SK-N-SH (cell line): ENCODE measurements at regions not wholly inside any gene's neighbourhood (a gene's known extent, or its start where the extent isn't known, plus 50 kb on each side); places are given as distances from the start of the nearest gene placed in this dataset.

ENCODE experiments used
- CTCF ChIA-PET: fragments of 300-600, 350-600 bp; formaldehyde crosslinking; extraction: SDS; loops from one replicate; lab custom pipeline; 2021; lab: Yijun Ruan, JAX
- POLR2A ChIA-PET: fragments of 350-600 bp; sonication (Branson Sonifier 250); formaldehyde crosslinking; extraction: SDS; loops from one replicate; lab custom pipeline; 2020; ENCODE audit warnings: antibody characterized with exemption, inconsistent platforms; lab: Yijun Ruan, JAX
- DNase-seq: peaks from one replicate; pipeline ENCODE4 v3.0.0; 2012
- H2AFZ ChIP-seq: fragments of 200-600 bp; sonication (generic); 2 replicates; pipeline ENCODE4 v1.8.1; 2016; ENCODE audit warnings: antibody characterized with exemption, mild to moderate bottlenecking, low read depth
- H3F3A ChIP-seq: fragments of 200-600 bp; sonication (generic); replicated peaks from 2 replicates; pipeline ENCODE3; 2016; ENCODE audit warnings: antibody characterized with exemption, mild to moderate bottlenecking; ENCODE audit not compliant: insufficient read depth
- H3K27ac ChIP-seq, 2 experiments: fragments of 200-500 bp in 1 of 2; fragments of 200-600 bp in 1 of 2; sonication (Bioruptor generic) in 1 of 2; sonication (generic), shearing (Covaris generic) in 1 of 2; 2 replicates each; pipeline versions ENCODE4 v1.5.1 to v1.6.1; 2014 to 2016; ENCODE audit warnings: low read depth in 2 of 2, inconsistent platforms in 1 of 2, low read length in 1 of 2, mild to moderate bottlenecking in 1 of 2, mixed read lengths in 1 of 2
- H3K27me3 ChIP-seq: fragments of 200-600 bp; sonication (generic), shearing (Covaris generic); 2 replicates; pipeline ENCODE4 v1.6.1; 2016; ENCODE audit warnings: mixed run types; ENCODE audit not compliant: insufficient read depth
- H3K36me3 ChIP-seq, 2 experiments: fragments of 200-500 bp in 1 of 2; fragments of 200-600 bp in 1 of 2; sonication (Bioruptor generic) in 1 of 2; sonication (generic) in 1 of 2; replicated peaks in 1 of 2; 2 replicates each; pipeline versions ENCODE3 to v1.5.1; 2014 to 2016; ENCODE audit warnings: low read length in 1 of 2, mild to moderate bottlenecking in 1 of 2; ENCODE audit not compliant: insufficient read depth in 2 of 2, control insufficient read depth in 1 of 2
- H3K4me1 ChIP-seq, 2 experiments: fragments of 200-500 bp in 1 of 2; fragments of 200-600 bp in 1 of 2; sonication (Bioruptor generic) in 1 of 2; sonication (generic), shearing (Covaris generic) in 1 of 2; 2 replicates each; pipeline versions ENCODE4 v1.5.1 to v1.6.1; 2014 to 2016; ENCODE audit warnings: low read depth in 1 of 2, low read length in 1 of 2, mixed run types in 1 of 2; ENCODE audit not compliant: insufficient read depth in 2 of 2, control insufficient read depth in 1 of 2
- H3K4me2 ChIP-seq: fragments of 200-600 bp; sonication (generic), shearing (Covaris generic); 2 replicates; pipeline ENCODE4 v1.6.1; 2017; ENCODE audit warnings: mixed run types
- H3K4me3 ChIP-seq, 2 experiments: fragments of 200-500 bp in 1 of 2; fragments of 200-600 bp in 1 of 2; sonication (Bioruptor generic) in 1 of 2; sonication (generic), shearing (Covaris generic) in 1 of 2; 2 replicates each; pipeline versions ENCODE4 v1.5.1 to v1.8.1; 2014 to 2016; ENCODE audit warnings: low read depth in 2 of 2, inconsistent platforms in 1 of 2, low read length in 1 of 2, mild to moderate bottlenecking in 1 of 2, mixed read lengths in 1 of 2, moderate library complexity in 1 of 2
- H3K79me2 ChIP-seq: fragments of 200-600 bp; sonication (generic); 2 replicates; pipeline ENCODE4 v1.8.1; 2017; ENCODE audit warnings: mild to moderate bottlenecking; ENCODE audit not compliant: insufficient read depth
- H3K9ac ChIP-seq: fragments of 200-600 bp; sonication (generic); 2 replicates; pipeline ENCODE4 v1.6.1; 2017; ENCODE audit warnings: mixed run types
- H3K9me2 ChIP-seq: fragments of 200-600 bp; sonication (generic); 2 replicates; pipeline ENCODE4 v1.6.1; 2017; ENCODE audit warnings: mixed run types
- H3K9me3 ChIP-seq: fragments of 200-600 bp; sonication (generic); 2 replicates; pipeline ENCODE4 v1.6.1; 2017; ENCODE audit warnings: mixed run types, mild to moderate bottlenecking, moderate library complexity
- H4K20me1 ChIP-seq: fragments of 200-600 bp; sonication (generic); 2 replicates; pipeline ENCODE4 v1.6.1; 2017; ENCODE audit warnings: mild to moderate bottlenecking, mixed run types; ENCODE audit not compliant: insufficient read depth
- ELF1 ChIP-seq: IDR thresholded peaks from 2 replicates; pipeline ENCODE4 v1.4.0; 2012
- FOSL2 ChIP-seq: IDR thresholded peaks from 2 replicates; pipeline ENCODE4 v1.4.0; 2012; ENCODE audit warnings: low read depth, mild to moderate bottlenecking, moderate library complexity, borderline replicate concordance
- GABPA ChIP-seq: IDR thresholded peaks from 2 replicates; pipeline ENCODE4 v1.4.0; 2012; ENCODE audit warnings: low read depth, mild to moderate bottlenecking
- GATA2 ChIP-seq: sonication (generic); formaldehyde crosslinking; IDR thresholded peaks from 2 replicates; pipeline ENCODE4 v1.5.0; 2020; ENCODE audit warnings: mild to moderate bottlenecking, missing genetic modification reagents
- MEF2A ChIP-seq: IDR thresholded peaks from 2 replicates; pipeline ENCODE4 v1.4.0; 2012; ENCODE audit warnings: low read depth, borderline replicate concordance
- MXI1 ChIP-seq: IDR thresholded peaks from 2 replicates; pipeline ENCODE4 v1.6.1; 2012; ENCODE audit warnings: mild to moderate bottlenecking, low read depth, low read length, improper control_type of control experiment
- NFIC ChIP-seq: IDR thresholded peaks from 2 replicates; pipeline ENCODE4 v1.4.0; 2012; ENCODE audit warnings: borderline replicate concordance
- NRF1 ChIP-seq: IDR thresholded peaks from 2 replicates; pipeline ENCODE4 v1.6.1; 2012; ENCODE audit warnings: low read depth, mild to moderate bottlenecking, low read length
- RCOR1 ChIP-seq: fragments of 150-350 bp; IDR thresholded peaks from 2 replicates; pipeline ENCODE4 v1.6.1; 2017; ENCODE audit warnings: antibody characterized with exemption, low read length
- REST ChIP-seq: IDR thresholded peaks from 2 replicates; pipeline ENCODE4 v1.6.1; 2012; ENCODE audit warnings: mild to moderate bottlenecking, low read depth, low read length, moderate library complexity
- RFX5 ChIP-seq: IDR thresholded peaks from 2 replicates; pipeline ENCODE4 v1.6.1; 2012; ENCODE audit warnings: mild to moderate bottlenecking, improper control_type of control experiment, low read length
- RXRA ChIP-seq: IDR thresholded peaks from 2 replicates; pipeline ENCODE4 v1.4.0; 2012; ENCODE audit warnings: low read depth, mild to moderate bottlenecking, borderline replicate concordance
- SIN3A ChIP-seq: IDR thresholded peaks from 2 replicates; pipeline ENCODE4 v1.6.1; 2012; ENCODE audit warnings: low read depth, mild to moderate bottlenecking, low read length, moderate library complexity, borderline replicate concordance
- TCF12 ChIP-seq: IDR thresholded peaks from 2 replicates; pipeline ENCODE4 v1.4.0; 2012
- ZBTB33 ChIP-seq: IDR thresholded peaks from 2 replicates; pipeline ENCODE4 v1.4.0; 2012; ENCODE audit warnings: low read depth, borderline replicate concordance
- WGBS: methylation state at CpG from one replicate; pipeline ENCODE4 v1.1.6; 2017; ENCODE audit warnings: low lambda C conversion rate; 5-methylcytosine and 5-hydroxymethylcytosine counted together
- TF ChIP-seq, protein P1 (sequence below): fragments of 150-350 bp; IDR thresholded peaks from 2 replicates; pipeline ENCODE4 v1.6.1; 2016; ENCODE audit warnings: mild to moderate bottlenecking, low read depth, low read length
- TF ChIP-seq, protein P2 (sequence below): fragments of 200-600 bp; sonication (generic); IDR thresholded peaks from 2 replicates; pipeline ENCODE4 v1.6.1; 2017; ENCODE audit warnings: antibody characterized with exemption, mild to moderate bottlenecking, moderate library complexity

DNA sequence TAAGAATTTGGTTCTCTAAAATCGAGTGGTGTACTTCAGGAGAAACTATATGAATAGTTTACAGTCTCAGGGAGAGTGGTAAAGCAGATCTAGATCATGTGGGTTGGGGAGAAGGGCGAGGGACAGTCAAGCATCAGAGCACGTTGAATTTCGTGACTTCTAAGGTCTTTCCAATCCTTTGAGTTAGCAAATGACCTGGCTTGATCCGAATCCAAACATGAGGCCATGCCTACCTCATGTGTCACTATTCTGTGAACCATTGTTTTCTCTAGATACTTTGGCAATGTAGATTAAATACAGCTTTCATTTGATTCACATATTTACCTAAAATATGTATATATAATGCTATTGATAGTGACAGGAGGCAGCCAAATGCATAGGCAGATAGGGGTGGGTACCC lies 674.9 kb downstream of the NYAP2 start:
- H3K9me3 ChIP-seq = no peaks in the 10 kb centered on the region
- no peaks in the 10 kb centered on the region for H3K4me1 ChIP-seq

More for the DNA sequence above, 674.9 kb downstream of the NYAP2 start:
- H3K27ac ChIP-seq = no peak overlapping the region
- no peaks in the 10 kb centered on the region for H3K27me3 ChIP-seq
- no peak overlapping the region for H3K4me2 ChIP-seq
- ChIA-PET POLR2A (no interaction called here), CTCF (no interaction called here)
- DNase-seq = no peak
- H3K9ac ChIP-seq = no peak overlapping the region
- no peak overlapping the region for H2AFZ ChIP-seq
- no peak overlapping the region for H3K4me3 ChIP-seq
- TF ChIP-seq REST (no peak), NRF1 (no peak), ZBTB33 (no peak), GATA2 (CRISPR knock-in tag) (no peak), MEF2A (no peak), MXI1 (no peak), GABPA (no peak), FOSL2 (no peak), SIN3A (no peak), ELF1 (no peak), TCF12 (no peak), RCOR1 (no peak), NFIC (no peak), RXRA (no peak), RFX5 (no peak)
- TF ChIP-seq, protein P1, sequence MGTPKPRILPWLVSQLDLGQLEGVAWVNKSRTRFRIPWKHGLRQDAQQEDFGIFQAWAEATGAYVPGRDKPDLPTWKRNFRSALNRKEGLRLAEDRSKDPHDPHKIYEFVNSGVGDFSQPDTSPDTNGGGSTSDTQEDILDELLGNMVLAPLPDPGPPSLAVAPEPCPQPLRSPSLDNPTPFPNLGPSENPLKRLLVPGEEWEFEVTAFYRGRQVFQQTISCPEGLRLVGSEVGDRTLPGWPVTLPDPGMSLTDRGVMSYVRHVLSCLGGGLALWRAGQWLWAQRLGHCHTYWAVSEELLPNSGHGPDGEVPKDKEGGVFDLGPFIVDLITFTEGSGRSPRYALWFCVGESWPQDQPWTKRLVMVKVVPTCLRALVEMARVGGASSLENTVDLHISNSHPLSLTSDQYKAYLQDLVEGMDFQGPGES = no peak
- TF ChIP-seq, protein P2, sequence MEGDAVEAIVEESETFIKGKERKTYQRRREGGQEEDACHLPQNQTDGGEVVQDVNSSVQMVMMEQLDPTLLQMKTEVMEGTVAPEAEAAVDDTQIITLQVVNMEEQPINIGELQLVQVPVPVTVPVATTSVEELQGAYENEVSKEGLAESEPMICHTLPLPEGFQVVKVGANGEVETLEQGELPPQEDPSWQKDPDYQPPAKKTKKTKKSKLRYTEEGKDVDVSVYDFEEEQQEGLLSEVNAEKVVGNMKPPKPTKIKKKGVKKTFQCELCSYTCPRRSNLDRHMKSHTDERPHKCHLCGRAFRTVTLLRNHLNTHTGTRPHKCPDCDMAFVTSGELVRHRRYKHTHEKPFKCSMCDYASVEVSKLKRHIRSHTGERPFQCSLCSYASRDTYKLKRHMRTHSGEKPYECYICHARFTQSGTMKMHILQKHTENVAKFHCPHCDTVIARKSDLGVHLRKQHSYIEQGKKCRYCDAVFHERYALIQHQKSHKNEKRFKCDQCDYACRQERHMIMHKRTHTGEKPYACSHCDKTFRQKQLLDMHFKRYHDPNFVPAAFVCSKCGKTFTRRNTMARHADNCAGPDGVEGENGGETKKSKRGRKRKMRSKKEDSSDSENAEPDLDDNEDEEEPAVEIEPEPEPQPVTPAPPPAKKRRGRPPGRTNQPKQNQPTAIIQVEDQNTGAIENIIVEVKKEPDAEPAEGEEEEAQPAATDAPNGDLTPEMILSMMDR = no peak
- no peaks in the 10 kb centered on the region for H3K36me3 ChIP-seq
- 23% methylated on average over 5 of the region's 5 CpGs for WGBS
- H3F3A ChIP-seq = peaks cover 8% of the 10 kb centered on the region
- H4K20me1 ChIP-seq = no peaks in the 10 kb centered on the region
- H3K9me2 ChIP-seq = no peaks in the 10 kb centered on the region
- H3K79me2 ChIP-seq = no peaks in the 10 kb centered on the region
